ENCODE measurements at regions not wholly inside any gene's neighbourhood (a gene's known extent, or its start where the extent isn't known, plus 50 kb on each side); places are given as distances from the start of the nearest gene placed in this dataset.
A peak's percentile ranks its signal among the peaks of the same experiment; 100 is the strongest.

- ChIA-PET CTCF (interaction anchor here (1.0 kb wide), 1 partner anchor 142 kb away, joined by 5 read pairs; no protein-coding TSS in a partner anchor), POLR2A (no interaction called here)
- Histone ChIP-seq H3K9me3 (ENCODE audit: control insufficient read depth, insufficient read depth, low read depth, low read length) (no peaks in the 10 kb centered on the region), H3K4me3 (ENCODE audit: low read depth, low read length) (no peak overlapping the region), H3K4me1 (ENCODE audit: control insufficient read depth, insufficient read depth, low read length) (peaks cover 16% of the 10 kb centered on the region), H3K27ac (ENCODE audit: extremely low read depth, low read depth, low read length) (no peak overlapping the region), H3K36me3 (ENCODE audit: control insufficient read depth in 2 of 2, insufficient read depth in 1 of 2, low read length in 2 of 2) (no peaks in the 10 kb centered on the region)
- TF ChIP-seq ZNF133 (tag by site-specific recombination; IDR thresholded peaks at IDR 0.05): no peak
- TF ChIP-seq ZNF629 (tag by site-specific recombination; IDR thresholded peaks at IDR 0.05): no peak
- TF ChIP-seq PBX3 (CRISPR knock-in tag; IDR thresholded peaks at IDR 0.05): no peak
- TF ChIP-seq ZNF23 (tag by site-specific recombination; IDR thresholded peaks at IDR 0.05; ENCODE audit: borderline replicate concordance): no peak
- no peak for TF ChIP-seq ZSCAN16 (tag by site-specific recombination; IDR thresholded peaks at IDR 0.05)
- no peak for TF ChIP-seq ZNF350 (tag by site-specific recombination; IDR thresholded peaks at IDR 0.05)
- no peak for TF ChIP-seq ZNF768 (tag by site-specific recombination; IDR thresholded peaks at IDR 0.05)
- TF ChIP-seq SETDB1 (IDR thresholded peaks at IDR 0.05; ENCODE audit: insufficient read length, low read length): peak; percentile 17
- no peak for TF ChIP-seq ZNF561 (tag by site-specific recombination; IDR thresholded peaks at IDR 0.05; ENCODE audit: borderline replicate concordance)
- no peak for TF ChIP-seq ZBTB7A (tag by site-specific recombination; IDR thresholded peaks at IDR 0.05; ENCODE audit: low read depth)
- TF ChIP-seq ZNF837 (tag by site-specific recombination; IDR thresholded peaks at IDR 0.05): no peak
- no peak for TF ChIP-seq PRDM2 (tag by site-specific recombination; IDR thresholded peaks at IDR 0.05; ENCODE audit: borderline replicate concordance)
- peak; percentile 92 for TF ChIP-seq SCRT2 (tag by site-specific recombination; IDR thresholded peaks at IDR 0.05)
Measured at GRCh38 chr21:36564647-36565046, 84.7 kb upstream of the CLDN14 start.

- no peaks in the 10 kb centered on the region for H3K36me3 ChIP-seq (ENCODE audit: control insufficient read depth in 2 of 2, insufficient read depth in 1 of 2, low read length in 2 of 2)
- H3K4me3 ChIP-seq (ENCODE audit: low read depth, low read length): no peak overlapping the region
- CTCF ChIA-PET: interaction anchor here (1.0 kb wide), 1 partner anchor 143 kb away, joined by 5 read pairs; no protein-coding TSS in a partner anchor
- peaks cover 16% of the 10 kb centered on the region for H3K4me1 ChIP-seq (ENCODE audit: control insufficient read depth, insufficient read depth, low read length)
- no peak for TF ChIP-seq ZNF366 (tag by site-specific recombination; conservative IDR thresholded peaks at IDR 0.05)
- no peak for TF ChIP-seq ZNF155 (tag by site-specific recombination; IDR thresholded peaks at IDR 0.05)
- TF ChIP-seq YY2 (tag by site-specific recombination; IDR thresholded peaks at IDR 0.05): no peak
- no peak for TF ChIP-seq ZNF501 (tag by site-specific recombination; IDR thresholded peaks at IDR 0.05)
- no peak for TF ChIP-seq IKZF3 (tag by site-specific recombination; IDR thresholded peaks at IDR 0.05)
- H3K27ac ChIP-seq (ENCODE audit: extremely low read depth, low read depth, low read length): no peak overlapping the region
- H3K9me3 ChIP-seq (ENCODE audit: control insufficient read depth, insufficient read depth, low read depth, low read length): no peaks in the 10 kb centered on the region
- POLR2A ChIA-PET: no interaction called here
Measured at GRCh38 chr21:36565540-36565939, 85.6 kb upstream of the CLDN14 start.

Data from HEK293 (cell line).